HAP-1 (cell line): ENCODE measurements at regions not wholly inside any gene's neighbourhood (a gene's known extent, or its start where the extent isn't known, plus 50 kb on each side); places are given as distances from the start of the nearest gene placed in this dataset.

ENCODE experiments used
- DNase-seq, 2 experiments: peaks; one replicate each; pipeline ENCODE4 v3.0.0-alpha.2; 2016 to 2020; ENCODE audit warnings: low spot score in 2 of 2
- H3K27me3 ChIP-seq: fragments of 250-450 bp; sonication (Bioruptor Pico); 2 replicates; pipeline ENCODE4 v1.5.1; 2020; ENCODE audit warnings: low read depth, mild to moderate bottlenecking, moderate library complexity
- H3K36me3 ChIP-seq: fragments of 250-450 bp; sonication (Bioruptor Pico); replicated peaks from 2 replicates; pipeline ENCODE4 v1.5.1; 2020; ENCODE audit warnings: mild to moderate bottlenecking
- H3K4me1 ChIP-seq: fragments of 250-450 bp; sonication (Bioruptor Pico); 2 replicates; pipeline ENCODE4 v1.5.1; 2020; ENCODE audit warnings: mild to moderate bottlenecking
- H3K4me3 ChIP-seq: fragments of 250-450 bp; sonication (Bioruptor Pico); 2 replicates; pipeline ENCODE4 v1.5.1; 2020; ENCODE audit warnings: mild to moderate bottlenecking, moderate library complexity
- H3K9me3 ChIP-seq: fragments of 250-450 bp; sonication (Bioruptor Pico); 2 replicates; pipeline ENCODE4 v1.5.1; 2020; ENCODE audit warnings: mild to moderate bottlenecking, moderate library complexity
- in situ Hi-C: fragments of 300-500 bp; cut with MboI; formaldehyde crosslinking; loops from 3 replicates; pipeline ENCODE4 v1.14.3; 2020; ENCODE audit warnings: low sequenced_read_pairs, inconsistent platforms, mixed read lengths

- Histone ChIP-seq H3K4me3 (no peak overlapping the region), H3K27me3 (no peaks in the 10 kb centered on the region), H3K9me3 (no peaks in the 10 kb centered on the region), H3K4me1 (no peaks in the 10 kb centered on the region), H3K36me3 (no peaks in the 10 kb centered on the region)
- DNase-seq: no peak
- in situ Hi-C loops: no loop called here
Measured at GRCh38 chr10:85528318-85528652, 838.3 kb downstream of the GRID1 start.

- H3K9me3 ChIP-seq: no peaks in the 10 kb centered on the region
- no peaks in the 10 kb centered on the region for H3K4me1 ChIP-seq
- H3K36me3 ChIP-seq: no peaks in the 10 kb centered on the region
- in situ Hi-C loops: no loop called here
- H3K27me3 ChIP-seq: no peaks in the 10 kb centered on the region
- DNase-seq: no peak
- no peak overlapping the region for H3K4me3 ChIP-seq
Measured at GRCh38 chr10:85531706-85532105, 834.9 kb downstream of the GRID1 start.

- in situ Hi-C loops: no loop called here
- no peaks in the 10 kb centered on the region for H3K36me3 ChIP-seq
- no peaks in the 10 kb centered on the region for H3K9me3 ChIP-seq
- no peak overlapping the region for H3K4me3 ChIP-seq
- H3K27me3 ChIP-seq: no peaks in the 10 kb centered on the region
- DNase-seq: no peak
- H3K4me1 ChIP-seq: no peaks in the 10 kb centered on the region
Measured at GRCh38 chr10:85532773-85533172, 833.8 kb downstream of the GRID1 start.

- Histone ChIP-seq H3K27me3 (no peaks in the 10 kb centered on the region), H3K4me1 (no peaks in the 10 kb centered on the region), H3K9me3 (no peaks in the 10 kb centered on the region), H3K4me3 (no peak overlapping the region), H3K36me3 (no peaks in the 10 kb centered on the region)
- no peak for DNase-seq
- in situ Hi-C loops: no loop called here
Measured at GRCh38 chr10:85535926-85536325, 830.7 kb downstream of the GRID1 start.

GRCh38 chr10:85537561-85537960 is 829.0 kb downstream of the GRID1 start:
- Histone ChIP-seq H3K36me3 (no peaks in the 10 kb centered on the region), H3K27me3 (no peaks in the 10 kb centered on the region), H3K4me3 (no peak overlapping the region), H3K4me1 (no peaks in the 10 kb centered on the region), H3K9me3 (no peaks in the 10 kb centered on the region)
- in situ Hi-C loops: no loop called here
- DNase-seq: no peak

GRCh38 chr10:85538601-85539000 is 828.0 kb downstream of the GRID1 start:
- H3K4me1 ChIP-seq: no peaks in the 10 kb centered on the region
- no peaks in the 10 kb centered on the region for H3K27me3 ChIP-seq
- no peak overlapping the region for H3K4me3 ChIP-seq
- DNase-seq: no peak
- no peaks in the 10 kb centered on the region for H3K9me3 ChIP-seq
- in situ Hi-C loops: no loop called here
- no peaks in the 10 kb centered on the region for H3K36me3 ChIP-seq

GRCh38 chr10:85542152-85542551 is 824.4 kb downstream of the GRID1 start:
- in situ Hi-C loops: no loop called here
- Histone ChIP-seq H3K27me3 (no peaks in the 10 kb centered on the region; the same call in 1 of the 2 replicates), H3K9me3 (no peaks in the 10 kb centered on the region), H3K36me3 (no peaks in the 10 kb centered on the region), H3K4me1 (no peaks in the 10 kb centered on the region), H3K4me3 (no peak overlapping the region)
- no peak for DNase-seq

- no peaks in the 10 kb centered on the region for H3K4me1 ChIP-seq
- H3K27me3 ChIP-seq: no peaks in the 10 kb centered on the region; the same call in 1 of the 2 replicates
- no peak for DNase-seq
- H3K4me3 ChIP-seq: no peak overlapping the region
- H3K36me3 ChIP-seq: no peaks in the 10 kb centered on the region
- no peaks in the 10 kb centered on the region for H3K9me3 ChIP-seq
- in situ Hi-C loops: no loop called here
Measured at GRCh38 chr10:85542936-85543730, 823.5 kb downstream of the GRID1 start.

- in situ Hi-C loops: no loop called here
- no peaks in the 10 kb centered on the region for H3K36me3 ChIP-seq
- no peak overlapping the region for H3K4me3 ChIP-seq
- no peaks in the 10 kb centered on the region for H3K9me3 ChIP-seq
- no peak for DNase-seq
- H3K27me3 ChIP-seq: no peaks in the 10 kb centered on the region; the same call in 1 of the 2 replicates
- no peaks in the 10 kb centered on the region for H3K4me1 ChIP-seq
Measured at GRCh38 chr10:85544956-85545355, 821.6 kb downstream of the GRID1 start.

GRCh38 chr10:85545874-85546273 is 820.7 kb downstream of the GRID1 start:
- no peak for DNase-seq
- no peaks in the 10 kb centered on the region for H3K4me1 ChIP-seq
- in situ Hi-C loops: no loop called here

GRCh38 chr10:85547460-85548023 is 819.1 kb downstream of the GRID1 start:
- in situ Hi-C loops: no loop called here
- no peak for DNase-seq
- Histone ChIP-seq H3K27me3 (peaks cover 2% of the 10 kb centered on the region; the same call in 1 of the 2 replicates), H3K36me3 (no peaks in the 10 kb centered on the region), H3K4me1 (no peaks in the 10 kb centered on the region), H3K9me3 (no peaks in the 10 kb centered on the region), H3K4me3 (no peak overlapping the region)

More at GRCh38 chr10:85545874-85546273, 820.7 kb downstream of the GRID1 start:
- Histone ChIP-seq H3K4me3 (no peak overlapping the region), H3K9me3 (no peaks in the 10 kb centered on the region), H3K36me3 (no peaks in the 10 kb centered on the region), H3K27me3 (no peaks in the 10 kb centered on the region; the same call in 1 of the 2 replicates)

- Histone ChIP-seq H3K27me3 (peaks cover 2% of the 10 kb centered on the region; the same call in 1 of the 2 replicates), H3K36me3 (no peaks in the 10 kb centered on the region), H3K9me3 (no peaks in the 10 kb centered on the region), H3K4me3 (no peak overlapping the region), H3K4me1 (no peaks in the 10 kb centered on the region)
- in situ Hi-C loops: no loop called here
- DNase-seq: peak in 1 of 2 experiments; percentile 23
Measured at GRCh38 chr10:85548034-85548433, 818.6 kb downstream of the GRID1 start.
